Type B pancreatic cell (in vitro differentiated cells): ENCODE measurements at regions not wholly inside any gene's neighbourhood (a gene's known extent, or its start where the extent isn't known, plus 50 kb on each side); places are given as distances from the start of the nearest gene placed in this dataset.

Experiments
- DNase-seq: peaks from one replicate; pipeline ENCODE4 v3.0.0; 2021; ENCODE audit warnings: mixed read lengths; ENCODE audit not compliant: unreplicated experiment; ENCODE audit errors: extremely low spot score
- H3K27ac Mint-ChIP-seq: 2 replicates; pipeline ENCODE4 v1.8.0; 2021; ENCODE audit warnings: mild to moderate bottlenecking, mixed read lengths
- H3K27me3 Mint-ChIP-seq: 2 replicates; pipeline ENCODE4 v1.8.0; 2021; ENCODE audit warnings: mixed read lengths
- H3K36me3 Mint-ChIP-seq: 2 replicates; pipeline ENCODE4 v1.8.0; 2021; ENCODE audit warnings: mixed read lengths
- H3K4me1 Mint-ChIP-seq: one replicate; pipeline ENCODE4 v1.8.0; 2021; ENCODE audit warnings: mixed read lengths; ENCODE audit not compliant: unreplicated experiment
- H3K4me3 Mint-ChIP-seq: 2 replicates; pipeline ENCODE4 v1.8.0; 2021; ENCODE audit warnings: mild to moderate bottlenecking, mixed read lengths
- H3K9me3 Mint-ChIP-seq: 2 replicates; pipeline ENCODE4 v1.8.0; 2021; ENCODE audit warnings: mixed read lengths
- TF ChIP-seq, protein P1 (sequence below): fragments of 200-600 bp; sonication (generic); conservative IDR thresholded peaks from 2 replicates; pipeline ENCODE4 v1.5.0; 2021; ENCODE audit warnings: antibody characterized with exemption, mild to moderate bottlenecking

DNA sequence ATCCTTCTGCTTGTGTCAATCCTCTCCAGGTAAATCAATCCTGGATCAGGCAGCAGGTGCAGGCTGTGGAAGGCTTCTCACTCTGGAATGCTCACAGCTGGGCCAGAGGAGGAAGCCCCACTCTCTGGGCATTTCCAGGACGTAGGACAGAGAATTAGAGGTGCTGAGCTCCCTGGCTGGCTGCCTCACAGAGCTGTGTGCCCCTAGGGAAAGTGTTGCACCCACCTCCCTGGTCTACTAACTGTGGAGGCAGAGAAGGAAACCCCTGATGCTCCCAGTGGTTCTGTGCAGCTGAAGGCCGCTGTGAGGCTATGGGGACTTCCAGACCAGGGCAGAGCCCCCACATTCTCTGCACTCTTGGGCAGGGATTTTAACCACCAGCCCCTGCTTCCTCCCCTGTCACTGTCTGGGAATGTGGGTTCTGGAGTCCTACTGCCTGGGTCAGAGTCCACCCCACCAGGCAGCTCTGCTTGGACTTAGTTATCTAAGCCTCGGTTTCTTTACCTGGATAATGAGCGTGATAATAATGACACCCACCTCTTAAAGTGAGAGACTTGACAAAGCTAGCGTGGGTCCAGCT, 73.5 kb upstream of the EEPD1 start:
- Mint-ChIP-seq H3K9me3 (no peaks in the 10 kb centered on the region), H3K27ac (no peak overlapping the region), H3K36me3 (no peaks in the 10 kb centered on the region), H3K27me3 (no peaks in the 10 kb centered on the region), H3K4me3 (no peak overlapping the region), H3K4me1 (peaks cover 6% of the 10 kb centered on the region)
- TF ChIP-seq, protein P1, sequence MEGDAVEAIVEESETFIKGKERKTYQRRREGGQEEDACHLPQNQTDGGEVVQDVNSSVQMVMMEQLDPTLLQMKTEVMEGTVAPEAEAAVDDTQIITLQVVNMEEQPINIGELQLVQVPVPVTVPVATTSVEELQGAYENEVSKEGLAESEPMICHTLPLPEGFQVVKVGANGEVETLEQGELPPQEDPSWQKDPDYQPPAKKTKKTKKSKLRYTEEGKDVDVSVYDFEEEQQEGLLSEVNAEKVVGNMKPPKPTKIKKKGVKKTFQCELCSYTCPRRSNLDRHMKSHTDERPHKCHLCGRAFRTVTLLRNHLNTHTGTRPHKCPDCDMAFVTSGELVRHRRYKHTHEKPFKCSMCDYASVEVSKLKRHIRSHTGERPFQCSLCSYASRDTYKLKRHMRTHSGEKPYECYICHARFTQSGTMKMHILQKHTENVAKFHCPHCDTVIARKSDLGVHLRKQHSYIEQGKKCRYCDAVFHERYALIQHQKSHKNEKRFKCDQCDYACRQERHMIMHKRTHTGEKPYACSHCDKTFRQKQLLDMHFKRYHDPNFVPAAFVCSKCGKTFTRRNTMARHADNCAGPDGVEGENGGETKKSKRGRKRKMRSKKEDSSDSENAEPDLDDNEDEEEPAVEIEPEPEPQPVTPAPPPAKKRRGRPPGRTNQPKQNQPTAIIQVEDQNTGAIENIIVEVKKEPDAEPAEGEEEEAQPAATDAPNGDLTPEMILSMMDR: no peak
- no peak for DNase-seq

GRCh38 chr7:36080843-36081242, 72.2 kb upstream of the EEPD1 start:
- H3K4me3 Mint-ChIP-seq: no peak overlapping the region
- TF ChIP-seq, protein P1: no peak
- no peak for DNase-seq
- peaks cover 4% of the 10 kb centered on the region for H3K4me1 Mint-ChIP-seq
- H3K27me3 Mint-ChIP-seq: no peaks in the 10 kb centered on the region
- H3K27ac Mint-ChIP-seq: no peak overlapping the region
- H3K36me3 Mint-ChIP-seq: no peaks in the 10 kb centered on the region
- H3K9me3 Mint-ChIP-seq: no peaks in the 10 kb centered on the region

- Mint-ChIP-seq H3K36me3 (no peaks in the 10 kb centered on the region), H3K9me3 (no peaks in the 10 kb centered on the region), H3K4me3 (no peak overlapping the region), H3K4me1 (peaks cover 4% of the 10 kb centered on the region), H3K27me3 (no peaks in the 10 kb centered on the region), H3K27ac (no peak overlapping the region)
- no peak for DNase-seq
- TF ChIP-seq, protein P1: no peak
Observed at GRCh38 chr7:36082216-36082615, 70.8 kb upstream of the EEPD1 start.

DNA sequence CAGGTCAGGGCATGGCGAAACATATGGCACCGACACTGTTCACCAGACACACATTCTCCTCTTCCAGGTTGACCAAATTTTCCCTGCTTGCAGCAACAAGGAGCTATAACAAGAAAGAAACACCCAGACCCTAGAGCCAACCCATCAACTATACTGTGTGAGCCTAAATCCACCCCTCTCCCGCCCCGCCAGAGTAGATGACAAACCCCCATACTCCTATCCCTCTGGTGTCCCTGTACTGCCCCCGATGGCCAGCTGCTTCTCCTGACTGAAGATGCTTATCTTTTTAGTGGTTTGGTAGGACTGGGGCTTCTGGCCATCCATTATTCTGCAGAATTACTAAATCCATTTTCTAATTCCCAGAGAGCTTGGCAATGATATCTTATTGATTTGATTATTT, 70.1 kb upstream of the EEPD1 start:
- Mint-ChIP-seq H3K36me3 (no peaks in the 10 kb centered on the region), H3K27me3 (no peaks in the 10 kb centered on the region), H3K9me3 (no peaks in the 10 kb centered on the region), H3K4me1 (peaks cover 4% of the 10 kb centered on the region), H3K27ac (no peak overlapping the region), H3K4me3 (no peak overlapping the region)
- TF ChIP-seq, protein P1: no peak
- DNase-seq: no peak

- Mint-ChIP-seq H3K9me3 (peaks cover 7% of the 10 kb centered on the region), H3K4me3 (no peak overlapping the region), H3K27ac (no peak overlapping the region), H3K27me3 (no peaks in the 10 kb centered on the region), H3K4me1 (peaks cover 4% of the 10 kb centered on the region), H3K36me3 (peaks cover 5% of the 10 kb centered on the region)
- no peak for DNase-seq
- TF ChIP-seq, protein P1: no peak
Observed at GRCh38 chr7:36083626-36084380, 69.3 kb upstream of the EEPD1 start.
